GM12878 (cell line): ENCODE measurements at regions not wholly inside any gene's neighbourhood (a gene's known extent, or its start where the extent isn't known, plus 50 kb on each side); places are given as distances from the start of the nearest gene placed in this dataset.

Experiments
- ATAC-seq: fragments of 200-7000 bp; cut with Tn5 transposase; 3 replicates; pipeline ENCODE4 v1.9.1; 2020; ENCODE audit warnings: mild to moderate bottlenecking, moderate library complexity
- BruUV-seq: library from RNA; stranded (reverse); fragments of 400-500 nt; replicated peaks from 2 replicates; lab custom pipeline; 2021; lab: Mats Ljungman, UMichigan
- CTCF ChIA-PET: fragments of 300-600 bp; sonication (Branson Sonifier 250); formaldehyde crosslinking; extraction: SDS; loops from one replicate; lab custom pipeline; 2021; ENCODE audit warnings: inconsistent platforms; lab: Yijun Ruan, JAX
- POLR2A ChIA-PET: fragments of 350-600 bp; formaldehyde crosslinking; extraction: SDS; loops from one replicate; lab custom pipeline; 2021; ENCODE audit warnings: inconsistent platforms; lab: Charles Lee
- RAD21 ChIA-PET: fragments of 300-600 bp; sonication (Branson Sonifier 250); formaldehyde crosslinking; loops from one replicate; lab custom pipeline; 2023; ENCODE audit warnings: antibody characterized with exemption; ENCODE audit not compliant: unreplicated experiment; lab: Charles Lee
- SMC1A ChIA-PET: fragments of 300-600 bp; sonication (Branson Sonifier 250); formaldehyde crosslinking; loops from one replicate; lab custom pipeline; 2023; ENCODE audit not compliant: unreplicated experiment, uncharacterized antibody; lab: Charles Lee
- DNase-seq: peaks from one replicate; pipeline ENCODE4 v3.0.0-alpha.2; 2011; ENCODE audit warnings: low read depth, low spot score
- FAIRE-seq: peaks from 3 replicates; lab custom pipeline; 2011; peaks lifted over from hg19 to GRCh38; lab: Jason Lieb, UNC
- H2AFZ ChIP-seq: 2 replicates; pipeline ENCODE4 v1.6.0; 2011; ENCODE audit warnings: low read depth, low read length, control low read depth; ENCODE audit not compliant: control insufficient read depth
- H3K27ac ChIP-seq: 2 replicates; pipeline ENCODE4 v1.5.1; 2011; ENCODE audit warnings: control low read depth; ENCODE audit not compliant: control insufficient read depth, insufficient read depth
- H3K27me3 ChIP-seq, 2 experiments: replicated peaks in 1 of 2; 2 replicates each; pipeline versions ENCODE4 v1.6.0 to v1.6.1; 2011; ENCODE audit warnings: low read length in 1 of 2; ENCODE audit not compliant: control insufficient read depth in 2 of 2, insufficient read depth in 2 of 2
- H3K36me3 ChIP-seq, 2 experiments: 2 replicates each; pipeline ENCODE4 v1.5.1; 2011; ENCODE audit warnings: low read length in 1 of 2; ENCODE audit not compliant: control insufficient read depth in 2 of 2, insufficient read depth in 2 of 2
- H3K4me1 ChIP-seq: 2 replicates; pipeline ENCODE4 v1.6.1; 2011; ENCODE audit warnings: mild to moderate bottlenecking, low read length, moderate library complexity, mixed read lengths; ENCODE audit not compliant: control insufficient read depth, insufficient read depth
- H3K4me2 ChIP-seq: 2 replicates; pipeline ENCODE4 v1.6.0; 2011; ENCODE audit warnings: control low read depth; ENCODE audit not compliant: control insufficient read depth, insufficient read depth
- H3K4me3 ChIP-seq: fragments of 200-600 bp; sonication (generic); 2 replicates; pipeline ENCODE4 v1.5.1; 2016
- H3K79me2 ChIP-seq: 2 replicates; pipeline ENCODE4 v1.6.0; 2011; ENCODE audit warnings: low read length; ENCODE audit not compliant: control insufficient read depth, insufficient read depth
- H3K9ac ChIP-seq: 2 replicates; pipeline ENCODE4 v1.8.0; 2011; ENCODE audit warnings: low read length, control low read depth, mixed read lengths; ENCODE audit not compliant: control insufficient read depth, insufficient read depth
- H3K9me3 ChIP-seq: replicated peaks from 3 replicates; pipeline ENCODE4 v1.5.1; 2011; ENCODE audit warnings: mild to moderate bottlenecking, low read length; ENCODE audit not compliant: control insufficient read depth, insufficient read depth
- H4K20me1 ChIP-seq: 2 replicates; pipeline ENCODE4 v1.6.0; 2011; ENCODE audit not compliant: control insufficient read depth, insufficient read depth
- BACH1 ChIP-seq: fragments of 450-650 bp; IDR thresholded peaks from 2 replicates; pipeline ENCODE4 v1.6.1; 2017; ENCODE audit warnings: mild to moderate bottlenecking, borderline replicate concordance
- BHLHE40 ChIP-seq, 2 experiments: fragments of 450-650 bp in 1 of 2; IDR thresholded peaks; 2 replicates each; pipeline ENCODE4 v1.6.1; 2011 to 2017; ENCODE audit warnings: low read depth in 2 of 2, borderline replicate concordance in 1 of 2, improper control_type of control experiment in 1 of 2, low read length in 1 of 2, mild to moderate bottlenecking in 1 of 2
- CBX5 ChIP-seq: sonication (generic); IDR thresholded peaks from 2 replicates; pipeline ENCODE4 v1.6.1; 2016; ENCODE audit warnings: low read depth, moderate library complexity, mild to moderate bottlenecking, inconsistent platforms
- CREM ChIP-seq: IDR thresholded peaks from 2 replicates; pipeline ENCODE4 v1.6.1; 2014; ENCODE audit warnings: antibody characterized with exemption, low read depth
- IRF3 ChIP-seq: fragments of 450-650 bp; IDR thresholded peaks from 2 replicates; pipeline ENCODE4 v1.6.1; 2014; ENCODE audit warnings: mild to moderate bottlenecking
- JUNB ChIP-seq: IDR thresholded peaks from 2 replicates; pipeline ENCODE4 v1.6.1; 2016; ENCODE audit warnings: antibody characterized with exemption, mild to moderate bottlenecking
- LARP7 ChIP-seq: fragments of 450-650 bp; IDR thresholded peaks from 2 replicates; pipeline ENCODE4 v1.6.1; 2017; ENCODE audit warnings: mild to moderate bottlenecking
- MYB ChIP-seq: fragments of 150-350 bp; IDR thresholded peaks from 2 replicates; pipeline ENCODE4 v1.6.1; 2014; ENCODE audit warnings: mild to moderate bottlenecking, low read depth, low read length, borderline replicate concordance
- POU2F2 ChIP-seq: IDR thresholded peaks from 3 replicates; pipeline ENCODE4 v1.6.1; 2011; ENCODE audit warnings: low read depth, mild to moderate bottlenecking, low read length, borderline replicate concordance
- RFX5 ChIP-seq: IDR thresholded peaks from 2 replicates; pipeline ENCODE4 v1.6.1; 2011; ENCODE audit warnings: low read depth, low read length, improper control_type of control experiment
- SIX5 ChIP-seq: IDR thresholded peaks from 2 replicates; pipeline ENCODE4 v1.6.1; 2011; ENCODE audit warnings: mild to moderate bottlenecking, low read depth, low read length, moderate library complexity; ENCODE audit not compliant: severe bottlenecking
- STAT1 ChIP-seq: fragments of 450-650 bp; conservative IDR thresholded peaks from 2 replicates; pipeline ENCODE4 v1.6.1; 2014; ENCODE audit warnings: antibody characterized with exemption, mild to moderate bottlenecking
- STAT3 ChIP-seq: IDR thresholded peaks from 2 replicates; pipeline ENCODE4 v1.6.1; 2011; ENCODE audit warnings: low read depth, low read length, improper control_type of control experiment
- SUZ12 ChIP-seq: fragments of 200-600 bp; sonication (generic); IDR thresholded peaks from one replicate; pipeline ENCODE4 v1.6.1; 2018; ENCODE audit warnings: antibody characterized with exemption, mild to moderate bottlenecking; ENCODE audit not compliant: unreplicated experiment
- YBX1 ChIP-seq: fragments of 450-650 bp; IDR thresholded peaks from 2 replicates; pipeline ENCODE4 v1.6.1; 2016; ENCODE audit warnings: antibody characterized with exemption
- WGBS: methylation state at CpG from one replicate; pipeline ENCODE4 v1.1.6; 2016; ENCODE audit warnings: low lambda C conversion rate; ENCODE audit not compliant: insufficient replicate concordance, insufficient coverage; ENCODE audit errors: missing lambda C conversion rate; 5-methylcytosine and 5-hydroxymethylcytosine counted together
- in situ Hi-C: fragments of 300-500 bp; cut with MboI; formaldehyde crosslinking; loops from 9 replicates; pipeline ENCODE4 v1.14.3; 2018; ENCODE audit warnings: mixed read lengths
- intact Hi-C: fragments of 100-400 bp; cut with micrococcal nuclease; formaldehyde crosslinking; loops from one replicate; pipeline ENCODE4 v1.14.2; 2022; ENCODE audit not compliant: unreplicated experiment

- no peak overlapping the region for H3K27ac ChIP-seq
- RAD21 ChIA-PET: no interaction called here
- intact Hi-C loops: no loop called here
- no peak overlapping the region for H3K4me3 ChIP-seq
- no peak overlapping the region for H3K9ac ChIP-seq
- no peak overlapping the region for H3K4me2 ChIP-seq
- POLR2A ChIA-PET: no interaction called here
- DNase-seq: no peak
- no peaks in the 10 kb centered on the region for H4K20me1 ChIP-seq
- no peaks in the 10 kb centered on the region for H3K79me2 ChIP-seq
- no peaks in the 10 kb centered on the region; the same call in 2 of the 3 replicates for H3K9me3 ChIP-seq
- in situ Hi-C loops: no loop called here
- no peak for FAIRE-seq
- 26% methylated on average over 4 of the region's 4 CpGs for WGBS
- no peaks in the 10 kb centered on the region for H3K4me1 ChIP-seq
- ATAC-seq: no peak
- no peak overlapping the region for H2AFZ ChIP-seq
- CTCF ChIA-PET: interaction anchor here (0.7 kb wide), 1 partner anchor 474 kb away, joined by 3 read pairs; no protein-coding TSS in a partner anchor
- BruUV-seq: no TSS peak
- TF ChIP-seq RFX5 (no peak), STAT1 (no peak), MYB (no peak), YBX1 (no peak), SIX5 (no peak), POU2F2 (no peak), CBX5 (no peak), IRF3 (no peak), BACH1 (no peak), LARP7 (no peak), JUNB (no peak), CREM (no peak), STAT3 (no peak), BHLHE40 (IDR thresholded peaks at IDR 0.05; ENCODE audit: borderline replicate concordance in 1 of 2, low read depth in 2 of 2, low read length in 1 of 2) (no peak), SUZ12 (no peak)
- SMC1A ChIA-PET: interaction anchor here (0.6 kb wide), 1 partner anchor 443 kb away, joined by 3 read pairs; no protein-coding TSS in a partner anchor
- H3K27me3 ChIP-seq: no peaks in the 10 kb centered on the region
- H3K36me3 ChIP-seq: no peaks in the 10 kb centered on the region
These were observed 375.2 kb downstream of the ZNF608 start for GRCh38 chr5:124371111-124371706.
